H9 (cell line): ENCODE measurements at regions not wholly inside any gene's neighbourhood (a gene's known extent, or its start where the extent isn't known, plus 50 kb on each side); places are given as distances from the start of the nearest gene placed in this dataset.

ENCODE experiments used
- DNase-seq: peaks from one replicate; pipeline ENCODE4 v3.0.0-alpha.2; 2017
- H2AFZ ChIP-seq: one replicate; pipeline ENCODE4 v1.6.1; 2013; ENCODE audit warnings: mild to moderate bottlenecking, low read length, control low read depth, moderate library complexity
- H2AK5ac ChIP-seq: 2 replicates; pipeline ENCODE4 v1.6.1; 2013; ENCODE audit warnings: low read length, control low read depth, mixed read lengths; ENCODE audit not compliant: insufficient read length
- H2BK120ac ChIP-seq: one replicate; pipeline ENCODE4 v1.6.1; 2013; ENCODE audit warnings: low read depth, mild to moderate bottlenecking, low read length, control low read depth, inconsistent platforms; ENCODE audit not compliant: poor library complexity, severe bottlenecking
- H2BK12ac ChIP-seq: 2 replicates; pipeline ENCODE4 v1.6.1; 2013; ENCODE audit warnings: low read length, control low read depth, mixed read lengths, low read depth; ENCODE audit not compliant: insufficient read length
- H2BK15ac ChIP-seq: 2 replicates; pipeline ENCODE4 v1.6.1; 2013; ENCODE audit warnings: low read depth, low read length, control low read depth
- H2BK20ac ChIP-seq: one replicate; pipeline ENCODE4 v1.6.1; 2013; ENCODE audit warnings: low read depth, mild to moderate bottlenecking, low read length, control low read depth, inconsistent platforms; ENCODE audit not compliant: poor library complexity, severe bottlenecking
- H2BK5ac ChIP-seq: 2 replicates; pipeline ENCODE4 v1.6.1; 2013; ENCODE audit warnings: low read length, control low read depth, mixed read lengths; ENCODE audit not compliant: insufficient read length
- H3K14ac ChIP-seq: 2 replicates; pipeline ENCODE4 v1.6.1; 2013; ENCODE audit warnings: low read length, control low read depth; ENCODE audit not compliant: insufficient read depth
- H3K18ac ChIP-seq: 2 replicates; pipeline ENCODE4 v1.6.1; 2013; ENCODE audit warnings: low read depth, mild to moderate bottlenecking, mixed read lengths, low read length, control low read depth; ENCODE audit not compliant: insufficient read length
- H3K23ac ChIP-seq: 2 replicates; pipeline ENCODE4 v1.6.1; 2013; ENCODE audit warnings: low read length, control low read depth, mixed read lengths, low read depth; ENCODE audit not compliant: insufficient read length
- H3K23me2 ChIP-seq: 2 replicates; pipeline ENCODE4 v1.6.1; 2013; ENCODE audit warnings: low read depth, mild to moderate bottlenecking, mixed read lengths, low read length, control low read depth; ENCODE audit not compliant: insufficient read length, poor library complexity, severe bottlenecking
- H3K27ac ChIP-seq: 2 replicates; pipeline ENCODE4 v1.5.1; 2013; ENCODE audit warnings: low read length, control low read depth, mixed read lengths, low read depth; ENCODE audit not compliant: insufficient read length
- H3K27me3 ChIP-seq: 2 replicates; pipeline ENCODE4 v1.6.1; 2013; ENCODE audit warnings: low read length, control low read depth, inconsistent platforms; ENCODE audit not compliant: insufficient read depth
- H3K4ac ChIP-seq: 2 replicates; pipeline ENCODE4 v1.6.1; 2013; ENCODE audit warnings: low read depth, mild to moderate bottlenecking, control low read depth, inconsistent platforms, low read length, moderate library complexity
- H3K4me1 ChIP-seq: 2 replicates; pipeline ENCODE4 v1.6.1; 2013; ENCODE audit warnings: low read length, control low read depth, inconsistent platforms; ENCODE audit not compliant: insufficient read depth
- H3K4me2 ChIP-seq: 2 replicates; pipeline ENCODE4 v1.6.1; 2013; ENCODE audit warnings: low read length, control low read depth, mixed read lengths; ENCODE audit not compliant: insufficient read length, insufficient read depth
- H3K56ac ChIP-seq: 2 replicates; pipeline ENCODE4 v1.6.1; 2013; ENCODE audit warnings: low read depth, mild to moderate bottlenecking, mixed read lengths, low read length, control low read depth; ENCODE audit not compliant: insufficient read length
- H3K79me1 ChIP-seq: 2 replicates; pipeline ENCODE4 v1.6.1; 2013; ENCODE audit warnings: low read depth, mild to moderate bottlenecking, moderate library complexity, low read length, control low read depth, inconsistent platforms; ENCODE audit not compliant: insufficient read depth, poor library complexity, severe bottlenecking
- H3K79me2 ChIP-seq: 2 replicates; pipeline ENCODE4 v1.6.1; 2013; ENCODE audit warnings: low read length, control low read depth, inconsistent platforms; ENCODE audit not compliant: insufficient read depth
- H3K9ac ChIP-seq: 2 replicates; pipeline ENCODE4 v1.6.1; 2013; ENCODE audit warnings: low read length, control low read depth, mixed read lengths; ENCODE audit not compliant: insufficient read length; ENCODE audit errors: extremely low read depth
- H3K9me3 ChIP-seq: one replicate; pipeline ENCODE4 v1.6.1; 2013; ENCODE audit warnings: low read depth, low read length, inconsistent platforms; ENCODE audit not compliant: control insufficient read depth
- H3T11ph ChIP-seq: one replicate; pipeline ENCODE4 v1.6.1; 2013; ENCODE audit warnings: mild to moderate bottlenecking, low read length, control low read depth, inconsistent platforms
- H4K20me1 ChIP-seq: one replicate; pipeline ENCODE4 v1.6.1; 2013; ENCODE audit not compliant: control insufficient read depth, insufficient read length, insufficient read depth
- H4K5ac ChIP-seq: 2 replicates; pipeline ENCODE4 v1.6.1; 2013; ENCODE audit warnings: low read depth, mild to moderate bottlenecking, mixed read lengths, low read length, control low read depth; ENCODE audit not compliant: insufficient read length
- H4K8ac ChIP-seq: replicated peaks from 2 replicates; pipeline ENCODE4 v1.6.1; 2013; ENCODE audit warnings: low read length, control low read depth, mixed read lengths, low read depth; ENCODE audit not compliant: insufficient read length
- H4K91ac ChIP-seq: 2 replicates; pipeline ENCODE4 v1.6.1; 2013; ENCODE audit warnings: low read depth, mild to moderate bottlenecking, moderate library complexity, mixed read lengths, low read length, control low read depth; ENCODE audit not compliant: insufficient read length
- H3K27ac Mint-ChIP-seq, 3 experiments: 2 replicates in 2 of 3; 3 replicates in 1 of 3; pipeline ENCODE4 v1.8.0; 2020 to 2021; ENCODE audit warnings: mixed read lengths in 3 of 3, mild to moderate bottlenecking in 1 of 3, moderate library complexity in 1 of 3
- H3K27me3 Mint-ChIP-seq: 2 replicates; pipeline ENCODE4 v1.8.0; 2021; ENCODE audit warnings: low read depth, mild to moderate bottlenecking, moderate library complexity, mixed read lengths
- H3K36me3 Mint-ChIP-seq, 3 experiments: 2 replicates in 2 of 3; 3 replicates in 1 of 3; pipeline ENCODE4 v1.8.0; 2020 to 2021; ENCODE audit warnings: low read depth in 3 of 3, mixed read lengths in 3 of 3; ENCODE audit not compliant: insufficient read depth in 1 of 3
- H3K4me1 Mint-ChIP-seq, 2 experiments: 2 replicates each; pipeline ENCODE4 v1.8.0; 2020; ENCODE audit warnings: mixed read lengths in 2 of 2
- H3K4me3 Mint-ChIP-seq, 2 experiments: 2 replicates in 1 of 2; 3 replicates in 1 of 2; pipeline ENCODE4 v1.8.0; 2020 to 2021; ENCODE audit warnings: mild to moderate bottlenecking in 2 of 2, mixed read lengths in 2 of 2, moderate library complexity in 1 of 2
- H3K9me3 Mint-ChIP-seq, 2 experiments: 2 replicates in 1 of 2; 3 replicates in 1 of 2; pipeline ENCODE4 v1.8.0; 2020; ENCODE audit warnings: mild to moderate bottlenecking in 2 of 2, mixed read lengths in 2 of 2, moderate library complexity in 1 of 2
- whole genome bisulfite sequencing: extraction: QIAGEN DNeasy Blood & Tissue Kit; methylation state at CpG from one replicate; pipeline ENCODE4 v1.1.7; 2013; ENCODE audit warnings: missing lambda C conversion rate, low lambda C conversion rate, mixed read lengths; ENCODE audit not compliant: insufficient read length; ENCODE audit errors: extremely low coverage; 5-methylcytosine and 5-hydroxymethylcytosine counted together
- TF ChIP-seq, protein P1 (sequence below): fragments of 200-600 bp; sonication (generic); conservative IDR thresholded peaks from 3 replicates; pipeline ENCODE4 v1.8.0; 2021; ENCODE audit warnings: antibody characterized with exemption, mild to moderate bottlenecking

GRCh38 chr20:11799281-11799684 lies 118.4 kb upstream of the BTBD3 start:
- H2BK12ac ChIP-seq, result no peak overlapping the region
- no peak overlapping the region for H2BK20ac ChIP-seq
- no peak overlapping the region for H3K18ac ChIP-seq
- no peaks in the 10 kb centered on the region; the same call in 1 of the 2 replicates for H3K27me3 Mint-ChIP-seq
- H3K4me3 Mint-ChIP-seq, result no peak overlapping the region
- H4K5ac ChIP-seq, result no peak overlapping the region
- no peak overlapping the region for H2BK15ac ChIP-seq
- no peak overlapping the region for H3K27ac Mint-ChIP-seq
- no peaks in the 10 kb centered on the region for H3K79me1 ChIP-seq
- TF ChIP-seq, protein P1, sequence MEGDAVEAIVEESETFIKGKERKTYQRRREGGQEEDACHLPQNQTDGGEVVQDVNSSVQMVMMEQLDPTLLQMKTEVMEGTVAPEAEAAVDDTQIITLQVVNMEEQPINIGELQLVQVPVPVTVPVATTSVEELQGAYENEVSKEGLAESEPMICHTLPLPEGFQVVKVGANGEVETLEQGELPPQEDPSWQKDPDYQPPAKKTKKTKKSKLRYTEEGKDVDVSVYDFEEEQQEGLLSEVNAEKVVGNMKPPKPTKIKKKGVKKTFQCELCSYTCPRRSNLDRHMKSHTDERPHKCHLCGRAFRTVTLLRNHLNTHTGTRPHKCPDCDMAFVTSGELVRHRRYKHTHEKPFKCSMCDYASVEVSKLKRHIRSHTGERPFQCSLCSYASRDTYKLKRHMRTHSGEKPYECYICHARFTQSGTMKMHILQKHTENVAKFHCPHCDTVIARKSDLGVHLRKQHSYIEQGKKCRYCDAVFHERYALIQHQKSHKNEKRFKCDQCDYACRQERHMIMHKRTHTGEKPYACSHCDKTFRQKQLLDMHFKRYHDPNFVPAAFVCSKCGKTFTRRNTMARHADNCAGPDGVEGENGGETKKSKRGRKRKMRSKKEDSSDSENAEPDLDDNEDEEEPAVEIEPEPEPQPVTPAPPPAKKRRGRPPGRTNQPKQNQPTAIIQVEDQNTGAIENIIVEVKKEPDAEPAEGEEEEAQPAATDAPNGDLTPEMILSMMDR, result no peak
- peaks cover 9 to 14% of the 10 kb centered on the region in 2 experiments for H3K4me1 Mint-ChIP-seq
- no peak overlapping the region for H3K56ac ChIP-seq
- no peak overlapping the region for H4K8ac ChIP-seq
- no peak for DNase-seq
- no peaks in the 10 kb centered on the region for H3K9me3 ChIP-seq
- no peak overlapping the region for H2BK120ac ChIP-seq
- H3K9ac ChIP-seq, result no peak overlapping the region
- H4K91ac ChIP-seq, result no peak overlapping the region
- H3K23ac ChIP-seq, result no peak overlapping the region
- no peak overlapping the region for H3T11ph ChIP-seq
- no peaks in the 10 kb centered on the region for H3K36me3 Mint-ChIP-seq
- no peaks in the 10 kb centered on the region for H4K20me1 ChIP-seq
- H2BK5ac ChIP-seq, result no peak overlapping the region
- H3K4me1 ChIP-seq, result peaks cover 3% of the 10 kb centered on the region; the same call in 1 of the 2 replicates
- no peak overlapping the region for H3K4me2 ChIP-seq
- WGBS, result no CpG with 5 or more reads among the region's 2 CpGs
- H3K9me3 Mint-ChIP-seq, result no peaks in the 10 kb centered on the region
- H3K14ac ChIP-seq, result no peak overlapping the region
- no peaks in the 10 kb centered on the region for H3K27me3 ChIP-seq
- H3K27ac ChIP-seq, result no peak overlapping the region
- H2AFZ ChIP-seq, result no peak overlapping the region
- no peaks in the 10 kb centered on the region for H3K79me2 ChIP-seq
- H3K23me2 ChIP-seq, result no peaks in the 10 kb centered on the region
- no peak overlapping the region for H3K4ac ChIP-seq
- no peak overlapping the region for H2AK5ac ChIP-seq
